ENCODE measurements at regions not wholly inside any gene's neighbourhood (a gene's known extent, or its start where the extent isn't known, plus 50 kb on each side); places are given as distances from the start of the nearest gene placed in this dataset.

DNA sequence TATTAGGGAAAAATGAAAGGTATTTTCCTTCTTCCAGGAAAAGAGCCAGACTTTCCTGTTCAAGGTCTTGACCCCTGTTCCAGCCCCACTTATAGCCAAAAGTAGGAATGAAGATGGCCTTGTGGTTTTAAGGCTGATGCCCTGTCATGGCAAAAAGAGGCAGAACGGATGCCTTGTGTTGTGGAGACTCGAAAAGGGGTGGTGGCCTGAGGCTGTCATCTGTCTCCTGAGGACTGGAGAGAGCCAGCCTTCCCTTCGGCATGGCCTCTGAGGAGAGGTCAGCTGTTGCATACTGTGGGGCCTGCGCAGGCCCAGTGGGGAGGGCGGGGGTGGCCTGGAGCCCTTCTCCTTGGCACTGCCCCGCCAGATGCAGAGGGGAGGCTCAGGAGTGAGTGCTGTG lies 166.0 kb upstream of the EEPD1 start:
- intact Hi-C loops (cut with micrococcal nuclease): loop anchor here (5.0 to 10.0 kb wide), 2 partner anchors 95 to 218 kb away; no protein-coding TSS in a partner anchor
- TF ChIP-seq POLR2A (IDR thresholded peaks at IDR 0.05; ENCODE audit: low read depth, low read length): no peak
- TF ChIP-seq FOS (IDR thresholded peaks at IDR 0.05; ENCODE audit: borderline replicate concordance, insufficient read depth, low read length): no peak
- TF ChIP-seq, protein P1, sequence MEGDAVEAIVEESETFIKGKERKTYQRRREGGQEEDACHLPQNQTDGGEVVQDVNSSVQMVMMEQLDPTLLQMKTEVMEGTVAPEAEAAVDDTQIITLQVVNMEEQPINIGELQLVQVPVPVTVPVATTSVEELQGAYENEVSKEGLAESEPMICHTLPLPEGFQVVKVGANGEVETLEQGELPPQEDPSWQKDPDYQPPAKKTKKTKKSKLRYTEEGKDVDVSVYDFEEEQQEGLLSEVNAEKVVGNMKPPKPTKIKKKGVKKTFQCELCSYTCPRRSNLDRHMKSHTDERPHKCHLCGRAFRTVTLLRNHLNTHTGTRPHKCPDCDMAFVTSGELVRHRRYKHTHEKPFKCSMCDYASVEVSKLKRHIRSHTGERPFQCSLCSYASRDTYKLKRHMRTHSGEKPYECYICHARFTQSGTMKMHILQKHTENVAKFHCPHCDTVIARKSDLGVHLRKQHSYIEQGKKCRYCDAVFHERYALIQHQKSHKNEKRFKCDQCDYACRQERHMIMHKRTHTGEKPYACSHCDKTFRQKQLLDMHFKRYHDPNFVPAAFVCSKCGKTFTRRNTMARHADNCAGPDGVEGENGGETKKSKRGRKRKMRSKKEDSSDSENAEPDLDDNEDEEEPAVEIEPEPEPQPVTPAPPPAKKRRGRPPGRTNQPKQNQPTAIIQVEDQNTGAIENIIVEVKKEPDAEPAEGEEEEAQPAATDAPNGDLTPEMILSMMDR (IDR thresholded peaks at IDR 0.05; ENCODE audit: extremely low read depth in 1 of 2, insufficient read depth in 1 of 2, low read depth in 1 of 2, low read length in 2 of 2): no peak
- TF ChIP-seq POLR2AphosphoS5 (IDR thresholded peaks at IDR 0.05; ENCODE audit: insufficient read depth, low read depth, low read length): no peak
- no peak for TF ChIP-seq EZH2 (IDR thresholded peaks at IDR 0.05; ENCODE audit: borderline replicate concordance, low read depth, low read length, severe bottlenecking)
- TF ChIP-seq JUN (IDR thresholded peaks at IDR 0.05; ENCODE audit: borderline replicate concordance, insufficient read depth, insufficient read length, low read depth): no peak
- TF ChIP-seq MYC (IDR thresholded peaks at IDR 0.05; ENCODE audit: low read depth, low read length): no peak
- TF ChIP-seq, protein P2, sequence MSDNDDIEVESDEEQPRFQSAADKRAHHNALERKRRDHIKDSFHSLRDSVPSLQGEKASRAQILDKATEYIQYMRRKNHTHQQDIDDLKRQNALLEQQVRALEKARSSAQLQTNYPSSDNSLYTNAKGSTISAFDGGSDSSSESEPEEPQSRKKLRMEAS (IDR thresholded peaks at IDR 0.05; ENCODE audit: insufficient read depth, insufficient read length): no peak
- POLR2A ChIA-PET: no interaction called here

More for the DNA sequence above, 166.0 kb upstream of the EEPD1 start:
- Histone ChIP-seq H2AFZ (ENCODE audit: low read depth, low read length) (no peak overlapping the region), H3K27me3 (ENCODE audit: control insufficient read depth in 2 of 2, insufficient read depth in 2 of 2, low read length in 2 of 2) (no peaks in the 10 kb centered on the region), H3K27ac (ENCODE audit: insufficient read depth, low read depth, low read length) (no peak overlapping the region), H3K9ac (replicated peaks; ENCODE audit: extremely low read depth, insufficient read depth, low read length) (no peak overlapping the region), H3K9me1 (replicated peaks; ENCODE audit: control insufficient read depth, extremely low read depth, insufficient read depth, low read length) (no peaks in the 10 kb centered on the region), H3K4me1 (ENCODE audit: control insufficient read depth, extremely low read depth, insufficient read depth, low read length) (no peaks in the 10 kb centered on the region), H3K4me3 (replicated peaks in 1 of 3; ENCODE audit: insufficient read depth in 1 of 3, low read depth in 1 of 3, low read length in 3 of 3) (no peak overlapping the region), H3K79me2 (ENCODE audit: control insufficient read depth, insufficient read depth, low read length) (no peaks in the 10 kb centered on the region), H3K36me3 (ENCODE audit: control insufficient read depth in 2 of 2, extremely low read depth in 1 of 2, insufficient read depth in 2 of 2, low read length in 2 of 2) (no peaks in the 10 kb centered on the region), H4K20me1 (replicated peaks; ENCODE audit: control insufficient read depth, extremely low read depth, insufficient read depth, low read length) (no peaks in the 10 kb centered on the region), H3K9me3 (replicated peaks; ENCODE audit: control insufficient read depth, insufficient read depth, low read length) (no peaks in the 10 kb centered on the region), H3K4me2 (ENCODE audit: insufficient read depth, low read length) (no peak overlapping the region)
- CTCF ChIA-PET: interaction anchor here (4.0 to 4.3 kb wide), 2 partner anchors 302 to 332 kb away, joined by 114 to 203 read pairs; no protein-coding TSS in a partner anchor
- FAIRE-seq (no peak), DNase-seq (ENCODE audit: low read depth, low spot score) (no peak)
- no TSS peak for BruUV-seq (replicated peaks)
- dilution Hi-C loops (cut with MboI; ENCODE audit: extremely low pct_ligation_motif_present, low sequenced_read_pairs): no loop called here

Data from endothelial cell of umbilical vein (primary cell).